Endothelial cell of umbilical vein (primary cell): ENCODE measurements at regions not wholly inside any gene's neighbourhood (a gene's known extent, or its start where the extent isn't known, plus 50 kb on each side); places are given as distances from the start of the nearest gene placed in this dataset.

Source experiments
- BruUV-seq: library from RNA; stranded (reverse); fragments of 400-500 nt; replicated peaks from 2 replicates; lab custom pipeline; 2021; lab: Mats Ljungman, UMichigan
- CTCF ChIA-PET: fragments of 300-600, 350-600 bp; sonication (Branson Sonifier 250); formaldehyde crosslinking; loops from one replicate; lab custom pipeline; 2021; ENCODE audit warnings: antibody characterized with exemption, inconsistent platforms; lab: Charles Lee
- POLR2A ChIA-PET: fragments of 300-600, 350-600 bp; sonication (Branson Sonifier 250); formaldehyde crosslinking; loops from one replicate; lab custom pipeline; 2021; ENCODE audit warnings: antibody characterized with exemption, inconsistent platforms; lab: Charles Lee
- DNase-seq: peaks from one replicate; pipeline ENCODE4 v3.0.0-alpha.2; 2011; ENCODE audit warnings: low read depth, low spot score
- FAIRE-seq: peaks from 2 replicates; lab custom pipeline; 2011; peaks lifted over from hg19 to GRCh38; lab: Jason Lieb, UNC
- H2AFZ ChIP-seq: 2 replicates; pipeline ENCODE4 v1.6.0; 2012; ENCODE audit warnings: low read depth, low read length, control low read depth, inconsistent platforms
- H3K27ac ChIP-seq: 2 replicates; pipeline ENCODE4 v1.5.1; 2011; ENCODE audit warnings: low read depth, mild to moderate bottlenecking, control low read depth, low read length, moderate library complexity; ENCODE audit not compliant: insufficient read depth
- H3K27me3 ChIP-seq, 2 experiments: 2 replicates each; pipeline versions ENCODE4 v1.6.0 to v1.6.1; 2011; ENCODE audit warnings: low read length in 2 of 2, mixed read lengths in 1 of 2; ENCODE audit not compliant: control insufficient read depth in 2 of 2, insufficient read depth in 2 of 2
- H3K36me3 ChIP-seq, 2 experiments: 2 replicates in 1 of 2; 3 replicates in 1 of 2; pipeline ENCODE4 v1.5.1; 2011; ENCODE audit warnings: low read length in 2 of 2, mild to moderate bottlenecking in 1 of 2, moderate library complexity in 1 of 2; ENCODE audit not compliant: control insufficient read depth in 2 of 2, insufficient read depth in 2 of 2; ENCODE audit errors: extremely low read depth in 1 of 2
- H3K4me1 ChIP-seq: 3 replicates; pipeline ENCODE4 v1.5.1; 2011; ENCODE audit warnings: mild to moderate bottlenecking, low read length; ENCODE audit not compliant: control insufficient read depth, insufficient read depth; ENCODE audit errors: extremely low read depth
- H3K4me2 ChIP-seq: 2 replicates; pipeline ENCODE4 v1.6.1; 2011; ENCODE audit warnings: low read length, control low read depth, mixed read lengths; ENCODE audit not compliant: insufficient read depth
- H3K4me3 ChIP-seq, 3 experiments: fragments of 200-600 bp in 1 of 3; sonication (generic), shearing (Covaris generic) in 1 of 3; replicated peaks in 1 of 3; 2 replicates each; pipeline ENCODE4 v1.5.1; 2011 to 2016; ENCODE audit warnings: control low read depth in 3 of 3, low read length in 3 of 3, mild to moderate bottlenecking in 2 of 3, inconsistent platforms in 1 of 3, low read depth in 1 of 3, moderate library complexity in 1 of 3; ENCODE audit not compliant: insufficient read depth in 1 of 3
- H3K79me2 ChIP-seq: 2 replicates; pipeline ENCODE4 v1.6.0; 2012; ENCODE audit warnings: low read length, inconsistent platforms; ENCODE audit not compliant: control insufficient read depth, insufficient read depth
- H3K9ac ChIP-seq: replicated peaks from 2 replicates; pipeline ENCODE3; 2011; ENCODE audit warnings: low read length, control low read depth; ENCODE audit not compliant: insufficient read depth; ENCODE audit errors: extremely low read depth
- H3K9me1 ChIP-seq: replicated peaks from 3 replicates; pipeline ENCODE4 v1.6.0; 2011; ENCODE audit warnings: mild to moderate bottlenecking, low read length; ENCODE audit not compliant: control insufficient read depth, insufficient read depth; ENCODE audit errors: extremely low read depth
- H3K9me3 ChIP-seq: replicated peaks from 2 replicates; pipeline ENCODE4 v1.5.1; 2012; ENCODE audit warnings: low read length, inconsistent platforms; ENCODE audit not compliant: control insufficient read depth, insufficient read depth
- H4K20me1 ChIP-seq: replicated peaks from 2 replicates; pipeline ENCODE3; 2011; ENCODE audit warnings: mild to moderate bottlenecking, low read length; ENCODE audit not compliant: control insufficient read depth, insufficient read depth; ENCODE audit errors: extremely low read depth
- CTCF ChIP-seq, 2 donors: IDR thresholded peaks; 1 replicate in 1 of 2; 2 replicates in 1 of 2; pipeline ENCODE4 v1.5.1; 2011; ENCODE audit warnings: low read length in 2 of 2, mild to moderate bottlenecking in 2 of 2, moderate library complexity in 2 of 2, control low read depth in 1 of 2, inconsistent platforms in 1 of 2, low read depth in 1 of 2; ENCODE audit not compliant: insufficient read depth in 1 of 2; ENCODE audit errors: extremely low read depth in 1 of 2
- GATA2 ChIP-seq: IDR thresholded peaks from 2 replicates; pipeline ENCODE4 v1.7.0; 2011; ENCODE audit warnings: low read depth, mild to moderate bottlenecking, moderate library complexity, mixed read lengths, low read length; ENCODE audit not compliant: insufficient read length, insufficient read depth
- MAX ChIP-seq: IDR thresholded peaks from 2 replicates; pipeline ENCODE4 v1.6.1; 2011; ENCODE audit not compliant: insufficient read depth, insufficient read length
- POLR2A ChIP-seq: IDR thresholded peaks from 2 replicates; pipeline ENCODE4 v1.6.1; 2012; ENCODE audit warnings: low read depth, mild to moderate bottlenecking, control low read depth, low read length
- POLR2AphosphoS5 ChIP-seq: IDR thresholded peaks from 2 replicates; pipeline ENCODE4 v1.6.1; 2012; ENCODE audit warnings: low read depth, mild to moderate bottlenecking, control low read depth, low read length, moderate library complexity; ENCODE audit not compliant: insufficient read depth
- dilution Hi-C: fragments of 300-500 bp; cut with MboI; formaldehyde crosslinking; loops from one replicate; pipeline ENCODE4 v1.15.0; 2019; ENCODE audit warnings: low sequenced_read_pairs; ENCODE audit not compliant: extremely low pct_ligation_motif_present
- intact Hi-C: fragments of 100-400 bp; cut with micrococcal nuclease; formaldehyde crosslinking; loops from one replicate; pipeline ENCODE4 v1.10.0; 2022

- TF ChIP-seq GATA2 (no peak), POLR2A (no peak), CTCF (IDR thresholded peaks at IDR 0.05; ENCODE audit: extremely low read depth in 1 of 2, insufficient read depth in 1 of 2, low read depth in 1 of 2, low read length in 2 of 2) (no peak), MAX (no peak)
- Histone ChIP-seq H3K9me1 (no peaks in the 10 kb centered on the region), H2AFZ (no peak overlapping the region), H3K4me3 (no peak overlapping the region), H3K4me2 (no peak overlapping the region), H3K27me3 (no peaks in the 10 kb centered on the region), H3K79me2 (no peaks in the 10 kb centered on the region), H3K9ac (no peak overlapping the region), H3K4me1 (peaks cover 14% of the 10 kb centered on the region), H3K27ac (no peak overlapping the region), H3K36me3 (no peaks in the 10 kb centered on the region), H4K20me1 (no peaks in the 10 kb centered on the region), H3K9me3 (no peaks in the 10 kb centered on the region)
- FAIRE-seq (no peak), DNase-seq (no peak)
- BruUV-seq = no TSS peak
- dilution Hi-C loops = no loop called here
- intact Hi-C loops = no loop called here
- CTCF ChIA-PET = interaction anchor here (1.0 kb wide), 1 partner anchor 10 kb away, joined by 3 read pairs; no protein-coding TSS in a partner anchor
- POLR2A ChIA-PET = no interaction called here
Observed at GRCh38 chr10:78695846-78696245, 372.9 kb upstream of the ZMIZ1 start.

GRCh38 chr10:78696791-78697395 lies 371.9 kb upstream of the ZMIZ1 start:
- no peaks in the 10 kb centered on the region for H3K36me3 ChIP-seq
- H3K27ac ChIP-seq = no peak overlapping the region
- no TSS peak for BruUV-seq
- POLR2A ChIA-PET = no interaction called here
- DNase-seq = no peak
- no peak overlapping the region for H2AFZ ChIP-seq
- dilution Hi-C loops = no loop called here
- FAIRE-seq = no peak
- no peaks in the 10 kb centered on the region for H3K9me1 ChIP-seq
- CTCF ChIA-PET = interaction anchor here (0.6 kb wide), 1 partner anchor 46 kb away, joined by 3 read pairs; no protein-coding TSS in a partner anchor
- intact Hi-C loops = no loop called here
- no peaks in the 10 kb centered on the region for H3K27me3 ChIP-seq
- H4K20me1 ChIP-seq = no peaks in the 10 kb centered on the region
- H3K9me3 ChIP-seq = no peaks in the 10 kb centered on the region
- no peaks in the 10 kb centered on the region for H3K79me2 ChIP-seq
- no peak overlapping the region for H3K4me3 ChIP-seq
- H3K4me2 ChIP-seq = no peak overlapping the region
- H3K9ac ChIP-seq = no peak overlapping the region
- peaks cover 17% of the 10 kb centered on the region for H3K4me1 ChIP-seq
- TF ChIP-seq CTCF (IDR thresholded peaks at IDR 0.05; ENCODE audit: extremely low read depth in 1 of 2, insufficient read depth in 1 of 2, low read depth in 1 of 2, low read length in 2 of 2) (no peak), POLR2AphosphoS5 (no peak), POLR2A (no peak)
